Neural cell (in vitro differentiated cells): ENCODE measurements at regions not wholly inside any gene's neighbourhood (a gene's known extent, or its start where the extent isn't known, plus 50 kb on each side); places are given as distances from the start of the nearest gene placed in this dataset.

Experiments
- H2AFZ ChIP-seq: fragments of 200-600, 300-800 bp; sonication (generic), shearing (Covaris generic); 2 replicates; pipeline ENCODE4 v1.6.0; 2014; ENCODE audit warnings: low read depth, mild to moderate bottlenecking, antibody characterized with exemption, low read length, moderate library complexity
- H3F3A ChIP-seq: fragments of 200-600 bp; shearing (Covaris generic); 2 replicates; pipeline ENCODE4 v1.6.1; 2016; ENCODE audit warnings: mild to moderate bottlenecking, moderate library complexity, mixed read lengths, antibody characterized with exemption, low read length; ENCODE audit not compliant: insufficient read depth, poor library complexity, severe bottlenecking
- H3K27ac ChIP-seq: fragments of 200-600, 300-800 bp; sonication (generic), shearing (Covaris generic); 2 replicates; pipeline ENCODE4 v1.5.1; 2014; ENCODE audit warnings: mild to moderate bottlenecking, low read length, moderate library complexity
- H3K27me3 ChIP-seq: fragments of 300-800, 200-600 bp; sonication (generic), shearing (Covaris generic); 2 replicates; pipeline ENCODE4 v1.6.0; 2014; ENCODE audit warnings: mild to moderate bottlenecking, low read depth, low read length, moderate library complexity; ENCODE audit not compliant: insufficient read depth
- H3K36me3 ChIP-seq: fragments of 300-800, 200-600 bp; sonication (generic), shearing (Covaris generic); 2 replicates; pipeline ENCODE4 v1.5.1; 2014; ENCODE audit warnings: mild to moderate bottlenecking, antibody characterized with exemption, low read length, moderate library complexity; ENCODE audit not compliant: insufficient read depth
- H3K4me2 ChIP-seq: fragments of 300-800, 200-600 bp; sonication (generic), shearing (Covaris generic); 2 replicates; pipeline ENCODE4 v1.6.0; 2014; ENCODE audit warnings: mild to moderate bottlenecking, low read length
- H3K4me3 ChIP-seq: fragments of 300-800, 200-600 bp; sonication (generic), shearing (Covaris generic); 2 replicates; pipeline ENCODE4 v1.5.1; 2014; ENCODE audit warnings: mild to moderate bottlenecking, low read length, moderate library complexity
- H3K79me2 ChIP-seq: fragments of 200-600 bp; shearing (Covaris generic); replicated peaks from 2 replicates; pipeline ENCODE4 v1.6.0; 2014; ENCODE audit warnings: mild to moderate bottlenecking, low read length, moderate library complexity; ENCODE audit not compliant: insufficient read depth
- H3K9ac ChIP-seq: fragments of 300-800, 200-600 bp; sonication (generic), shearing (Covaris generic); 2 replicates; pipeline ENCODE4 v1.6.1; 2016; ENCODE audit warnings: mild to moderate bottlenecking, low read length, mixed read lengths
- H3K9me2 ChIP-seq: fragments of 200-600 bp; shearing (Covaris generic); 2 replicates; pipeline ENCODE4 v1.6.1; 2016; ENCODE audit warnings: mild to moderate bottlenecking, low read length, mixed read lengths; ENCODE audit not compliant: insufficient read depth
- H3K9me3 ChIP-seq: fragments of 200-600, 300-800 bp; sonication (generic), shearing (Covaris generic); 2 replicates; pipeline ENCODE4 v1.6.1; 2016; ENCODE audit warnings: mild to moderate bottlenecking, mixed run types, low read length, moderate library complexity, mixed read lengths
- H4K20me1 ChIP-seq: fragments of 200-600 bp; shearing (Covaris generic); 2 replicates; pipeline ENCODE4 v1.6.1; 2016; ENCODE audit warnings: mild to moderate bottlenecking, mixed run types; ENCODE audit not compliant: insufficient read depth
- CTCF ChIP-seq: fragments of 450-650 bp; IDR thresholded peaks from 2 replicates; pipeline ENCODE4 v1.5.1; 2014; ENCODE audit warnings: antibody characterized with exemption, mild to moderate bottlenecking, moderate library complexity; ENCODE audit not compliant: poor library complexity, severe bottlenecking
- EP300 ChIP-seq: fragments of 450-650 bp; conservative IDR thresholded peaks from 2 replicates; pipeline ENCODE4 v1.6.1; 2014; ENCODE audit warnings: antibody characterized with exemption, mild to moderate bottlenecking, moderate library complexity; ENCODE audit not compliant: poor library complexity, severe bottlenecking
- EZH2 ChIP-seq: fragments of 200-600, 300-800 bp; shearing (Covaris generic), sonication (generic); IDR thresholded peaks from 2 replicates; pipeline ENCODE4 v1.6.1; 2014; ENCODE audit warnings: antibody characterized with exemption, low read length, borderline replicate concordance, mild to moderate bottlenecking; ENCODE audit not compliant: insufficient read depth, poor library complexity, severe bottlenecking
- MXI1 ChIP-seq: fragments of 450-650 bp; conservative IDR thresholded peaks from 2 replicates; pipeline ENCODE4 v1.6.1; 2014; ENCODE audit warnings: antibody characterized with exemption, mild to moderate bottlenecking; ENCODE audit not compliant: poor library complexity, severe bottlenecking
- POLR2AphosphoS5 ChIP-seq: IDR thresholded peaks from 2 replicates; pipeline ENCODE4 v1.6.1; 2012
- RAD21 ChIP-seq: fragments of 450-650 bp; conservative IDR thresholded peaks from 2 replicates; pipeline ENCODE4 v1.6.1; 2014; ENCODE audit warnings: antibody characterized with exemption, mild to moderate bottlenecking, moderate library complexity
- SMC3 ChIP-seq: fragments of 450-650 bp; conservative IDR thresholded peaks from 2 replicates; pipeline ENCODE4 v1.6.1; 2014; ENCODE audit warnings: antibody characterized with exemption, mild to moderate bottlenecking, moderate library complexity; ENCODE audit not compliant: poor library complexity
- TAF1 ChIP-seq: IDR thresholded peaks from 2 replicates; pipeline ENCODE4 v1.6.1; 2012; ENCODE audit warnings: low read depth
- TF ChIP-seq, protein P1 (sequence below): IDR thresholded peaks from 2 replicates; pipeline ENCODE4 v1.6.1; 2012; ENCODE audit warnings: borderline replicate concordance

DNA sequence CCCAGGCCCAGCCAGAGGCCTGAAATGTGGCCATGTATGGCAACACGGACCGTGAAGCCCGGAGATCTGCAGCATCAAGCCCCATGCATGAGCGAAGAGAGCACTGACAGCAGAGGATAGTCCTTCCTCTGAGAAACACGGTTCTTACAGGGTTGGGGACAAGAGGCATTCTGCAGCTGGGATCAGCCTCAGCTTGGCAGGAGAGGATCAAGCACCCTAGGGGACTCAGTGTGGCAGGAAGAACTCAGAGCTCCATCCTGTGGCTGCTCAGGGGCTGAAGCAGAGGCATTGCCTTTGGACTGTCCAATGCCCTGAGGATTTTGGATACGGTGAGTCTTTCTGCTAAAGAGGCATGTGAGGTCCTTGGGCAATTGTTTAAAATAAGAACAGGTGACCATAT, 368.7 kb downstream of the ZNF516 start:
- Histone ChIP-seq H3K9me2 (no peaks in the 10 kb centered on the region), H3K79me2 (no peaks in the 10 kb centered on the region), H3K27me3 (no peaks in the 10 kb centered on the region), H3K4me3 (no peak overlapping the region), H2AFZ (no peak overlapping the region), H4K20me1 (no peaks in the 10 kb centered on the region), H3K27ac (no peak overlapping the region), H3F3A (no peaks in the 10 kb centered on the region), H3K9ac (no peak overlapping the region), H3K36me3 (no peaks in the 10 kb centered on the region), H3K4me2 (no peak overlapping the region), H3K9me3 (no peaks in the 10 kb centered on the region)
- TF ChIP-seq, protein P1, sequence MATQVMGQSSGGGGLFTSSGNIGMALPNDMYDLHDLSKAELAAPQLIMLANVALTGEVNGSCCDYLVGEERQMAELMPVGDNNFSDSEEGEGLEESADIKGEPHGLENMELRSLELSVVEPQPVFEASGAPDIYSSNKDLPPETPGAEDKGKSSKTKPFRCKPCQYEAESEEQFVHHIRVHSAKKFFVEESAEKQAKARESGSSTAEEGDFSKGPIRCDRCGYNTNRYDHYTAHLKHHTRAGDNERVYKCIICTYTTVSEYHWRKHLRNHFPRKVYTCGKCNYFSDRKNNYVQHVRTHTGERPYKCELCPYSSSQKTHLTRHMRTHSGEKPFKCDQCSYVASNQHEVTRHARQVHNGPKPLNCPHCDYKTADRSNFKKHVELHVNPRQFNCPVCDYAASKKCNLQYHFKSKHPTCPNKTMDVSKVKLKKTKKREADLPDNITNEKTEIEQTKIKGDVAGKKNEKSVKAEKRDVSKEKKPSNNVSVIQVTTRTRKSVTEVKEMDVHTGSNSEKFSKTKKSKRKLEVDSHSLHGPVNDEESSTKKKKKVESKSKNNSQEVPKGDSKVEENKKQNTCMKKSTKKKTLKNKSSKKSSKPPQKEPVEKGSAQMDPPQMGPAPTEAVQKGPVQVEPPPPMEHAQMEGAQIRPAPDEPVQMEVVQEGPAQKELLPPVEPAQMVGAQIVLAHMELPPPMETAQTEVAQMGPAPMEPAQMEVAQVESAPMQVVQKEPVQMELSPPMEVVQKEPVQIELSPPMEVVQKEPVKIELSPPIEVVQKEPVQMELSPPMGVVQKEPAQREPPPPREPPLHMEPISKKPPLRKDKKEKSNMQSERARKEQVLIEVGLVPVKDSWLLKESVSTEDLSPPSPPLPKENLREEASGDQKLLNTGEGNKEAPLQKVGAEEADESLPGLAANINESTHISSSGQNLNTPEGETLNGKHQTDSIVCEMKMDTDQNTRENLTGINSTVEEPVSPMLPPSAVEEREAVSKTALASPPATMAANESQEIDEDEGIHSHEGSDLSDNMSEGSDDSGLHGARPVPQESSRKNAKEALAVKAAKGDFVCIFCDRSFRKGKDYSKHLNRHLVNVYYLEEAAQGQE = no peak
- TF ChIP-seq MXI1 (no peak), EZH2 (no peak), EP300 (no peak), POLR2AphosphoS5 (no peak), SMC3 (no peak), RAD21 (no peak), TAF1 (no peak), CTCF (no peak)

DNA sequence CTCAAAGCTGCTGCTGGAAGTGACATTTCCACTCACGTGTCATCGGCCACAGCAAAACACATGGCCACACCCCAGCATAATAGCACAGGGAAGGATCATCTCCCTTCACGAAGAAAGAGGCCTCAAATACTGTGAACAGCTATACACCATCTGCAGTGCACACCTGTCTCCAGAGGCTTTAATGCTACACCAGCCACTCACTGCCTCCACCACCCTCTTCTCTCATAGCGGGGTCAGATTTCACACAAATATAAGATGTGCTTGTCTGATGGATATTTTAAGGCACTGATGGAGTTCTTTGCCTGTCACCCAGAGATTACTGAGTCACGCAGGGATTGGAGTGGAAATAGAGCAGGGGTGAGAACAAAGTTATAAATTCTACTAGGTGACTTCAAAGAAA, 374.0 kb downstream of the ZNF516 start:
- TF ChIP-seq MXI1 (no peak), POLR2AphosphoS5 (no peak), EP300 (no peak), TAF1 (no peak), RAD21 (no peak), EZH2 (no peak), SMC3 (no peak), CTCF (no peak)
- TF ChIP-seq, protein P1 = no peak
- no peaks in the 10 kb centered on the region for H3K79me2 ChIP-seq

More for the DNA sequence above, 374.0 kb downstream of the ZNF516 start:
- no peak overlapping the region for H3K4me2 ChIP-seq
- H3K27ac ChIP-seq = no peak overlapping the region
- H3K27me3 ChIP-seq = no peaks in the 10 kb centered on the region
- no peak overlapping the region for H3K9ac ChIP-seq
- H4K20me1 ChIP-seq = no peaks in the 10 kb centered on the region
- H3F3A ChIP-seq = no peaks in the 10 kb centered on the region
- no peak overlapping the region for H3K4me3 ChIP-seq
- H3K9me3 ChIP-seq = no peaks in the 10 kb centered on the region
- no peaks in the 10 kb centered on the region for H3K9me2 ChIP-seq
- no peak overlapping the region for H2AFZ ChIP-seq
- H3K36me3 ChIP-seq = no peaks in the 10 kb centered on the region
